Stimulated activated CD8-positive, alpha-beta memory T cell treated with anti-CD3 and anti-CD28 coated beads, Interleukin-7, amount 100 ng/mL, for 24 hours (primary cell): ENCODE measurements at regions not wholly inside any gene's neighbourhood (a gene's known extent, or its start where the extent isn't known, plus 50 kb on each side); places are given as distances from the start of the nearest gene placed in this dataset.

ENCODE experiments used
- DNase-seq: peaks from one replicate; pipeline ENCODE4 v3.0.0-alpha.2; 2020; ENCODE audit warnings: low read depth

DNA sequence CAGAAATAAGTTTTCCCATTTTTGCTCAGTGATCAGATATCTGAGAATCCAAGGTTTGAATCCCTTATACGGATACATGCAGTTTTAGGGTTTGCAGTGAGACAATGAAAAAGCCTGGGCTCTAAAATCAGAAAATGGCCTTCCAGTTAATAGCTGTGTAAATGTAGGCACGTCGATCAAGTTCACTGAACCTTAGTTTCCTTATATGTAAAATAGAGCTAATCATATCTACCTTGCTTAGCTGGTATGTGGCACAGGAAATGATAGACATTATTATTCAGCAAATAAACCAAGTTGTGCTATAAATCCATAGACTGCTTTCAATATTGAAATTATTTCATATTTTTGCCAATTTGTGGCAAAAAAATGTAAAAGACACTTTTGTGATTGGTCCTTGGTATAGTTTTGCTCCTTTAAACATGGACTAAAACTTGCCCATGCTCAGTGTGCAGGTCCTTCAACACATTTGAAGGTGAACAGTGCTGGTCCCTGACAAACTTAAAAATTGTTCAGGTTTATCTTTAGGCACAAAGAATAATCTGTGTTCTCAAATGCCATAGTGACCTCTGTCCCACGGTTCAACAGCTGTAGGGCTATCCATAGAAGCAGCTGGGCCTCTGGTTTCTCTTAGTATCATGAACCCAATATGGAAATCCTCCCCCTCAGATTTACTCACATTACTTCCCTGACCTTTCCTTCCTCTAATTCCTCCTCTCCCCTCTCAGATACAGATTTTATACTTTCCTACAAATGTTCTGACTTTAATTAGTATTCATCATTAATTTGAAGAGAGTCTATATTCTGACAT lies 51.0 kb downstream of the CCDC54 start:
- DNase-seq, result no peak

DNA sequence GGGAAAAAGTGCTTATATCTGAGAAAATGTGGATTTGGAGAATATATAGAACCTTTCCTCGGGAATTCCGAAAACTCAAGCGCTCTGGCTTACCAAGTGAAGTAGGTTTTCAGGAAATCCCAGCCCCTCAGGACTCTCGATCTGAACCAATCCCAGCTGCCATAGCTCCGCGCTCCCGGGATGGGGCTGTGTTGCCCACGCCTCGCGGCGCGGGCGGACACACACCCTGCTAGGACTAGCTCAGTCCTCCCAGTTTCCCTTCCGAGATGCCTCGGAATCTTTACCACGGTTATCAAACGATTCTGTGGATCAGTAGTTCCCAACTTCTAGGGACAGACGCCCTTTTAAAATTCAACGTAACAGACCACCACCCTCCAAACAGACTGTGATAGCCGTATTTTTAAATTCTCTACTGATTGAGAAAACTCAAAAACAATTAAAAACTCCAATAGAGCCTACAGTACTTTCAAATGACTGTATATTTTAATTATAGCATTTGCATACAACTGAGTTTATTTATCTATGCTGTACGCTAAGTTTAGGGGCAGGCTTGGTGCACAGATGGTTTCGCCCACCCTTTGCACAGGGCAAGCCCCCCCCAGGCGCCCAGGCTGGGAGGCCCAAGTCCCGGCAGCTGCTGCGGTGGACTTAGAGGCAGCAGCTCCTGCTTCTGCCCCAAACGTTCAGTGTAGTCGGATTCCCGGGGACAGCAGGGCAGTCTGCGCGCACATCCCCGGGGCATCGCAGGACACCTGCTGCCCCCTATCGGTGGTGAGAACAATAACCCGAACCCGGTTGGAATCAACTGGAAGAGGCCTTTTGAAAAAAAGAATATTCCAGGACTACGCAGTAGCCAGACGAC lies 52.3 kb downstream of the CCDC54 start:
- DNase-seq, result peak; percentile 21

DNA sequence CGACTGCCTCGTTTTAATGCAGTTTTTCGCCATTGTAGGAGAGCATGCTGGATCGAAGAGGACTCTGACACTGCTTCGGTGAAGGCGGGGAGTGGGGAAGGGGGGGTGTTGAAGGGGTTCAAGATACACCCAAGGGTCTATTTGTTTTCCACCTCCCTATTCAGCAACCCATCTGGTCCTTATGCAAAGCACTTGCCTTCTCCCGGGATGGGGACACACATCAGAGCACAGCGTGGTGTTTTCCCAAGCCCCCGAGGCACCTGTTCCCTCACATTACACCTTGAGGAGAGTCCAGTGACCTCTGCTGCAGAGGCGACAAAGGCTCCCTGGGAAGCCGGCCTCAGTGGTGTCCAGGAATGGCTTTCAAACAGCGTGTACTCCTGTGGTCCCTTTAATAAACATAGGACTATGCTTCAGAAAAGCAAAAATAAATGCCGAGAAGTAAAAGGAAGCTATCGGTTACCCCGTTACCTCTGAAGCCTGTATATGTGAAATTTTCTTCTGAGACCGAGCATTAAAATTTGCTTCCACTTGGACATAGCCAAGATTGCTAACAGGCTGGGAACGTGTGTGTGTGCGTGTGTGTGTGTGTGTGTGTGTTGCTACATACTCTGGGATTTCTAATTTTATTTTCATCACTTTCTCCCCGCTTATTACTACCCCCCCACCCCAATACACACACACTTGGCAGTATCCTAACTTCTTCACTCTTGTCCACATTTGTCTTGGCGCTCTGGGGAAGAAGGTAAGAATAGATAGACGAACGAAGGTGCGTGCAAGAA lies 53.2 kb downstream of the CCDC54 start:
- DNase-seq, result no peak

DNA sequence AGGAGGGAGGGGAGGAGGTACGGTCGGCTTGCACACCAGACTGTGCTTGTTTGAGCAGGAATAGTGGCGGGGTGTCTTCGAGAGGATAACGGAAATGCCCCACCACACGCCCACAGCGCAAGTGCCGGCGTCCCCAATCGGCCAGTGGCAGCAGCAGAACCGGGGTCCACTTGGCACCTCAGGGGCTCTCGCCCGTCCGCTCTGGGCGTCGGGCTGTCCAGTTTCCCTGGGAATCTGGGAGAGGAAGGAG lies 53.7 kb downstream of the CCDC54 start:
- no peak for DNase-seq

GRCh38 chr3:107431246-107432012 lies 54.2 kb downstream of the CCDC54 start:
- peak; percentile 10 for DNase-seq

- no peak for DNase-seq
These were observed 54.8 kb downstream of the CCDC54 start for GRCh38 chr3:107432013-107432515.

DNA sequence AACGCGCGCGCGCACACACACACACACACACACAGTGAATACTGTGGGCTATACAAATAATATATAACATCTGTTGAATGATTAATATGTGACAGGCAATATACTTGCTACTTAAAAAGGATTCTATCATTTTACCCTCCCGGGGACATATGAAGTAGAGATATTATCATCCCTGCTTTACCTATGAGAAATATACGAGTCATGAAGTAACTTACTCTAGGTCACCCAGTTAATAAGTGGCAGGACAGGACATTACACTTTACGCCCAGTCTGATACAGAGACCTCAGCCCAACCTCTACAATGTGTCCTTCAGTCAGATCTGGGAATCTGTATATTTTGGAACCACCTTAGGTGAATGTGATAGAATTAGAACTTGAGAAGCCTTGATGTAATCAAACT lies 55.4 kb downstream of the CCDC54 start:
- DNase-seq, result no peak

- no peak for DNase-seq
These were observed 58.8 kb downstream of the CCDC54 start for GRCh38 chr3:107436029-107436428.

DNA sequence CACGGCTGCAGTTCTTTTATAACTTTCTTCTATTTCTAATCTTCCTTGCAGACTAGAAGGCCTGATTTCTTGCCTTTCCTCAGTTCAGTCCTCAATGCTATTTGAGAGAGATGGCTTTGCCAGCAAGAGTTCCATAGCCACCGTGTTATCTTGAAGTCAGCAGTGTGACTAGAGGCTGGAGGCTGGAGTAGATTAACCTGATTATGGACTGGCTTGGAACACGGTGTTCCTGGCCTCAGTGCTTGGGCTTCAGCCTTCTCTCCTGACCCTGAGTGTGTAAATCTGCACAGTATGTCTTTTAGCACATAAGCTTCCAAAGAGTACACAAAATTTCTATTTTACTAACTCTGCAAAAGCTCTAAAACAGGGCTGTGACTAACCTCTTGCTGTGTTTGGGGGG lies 61.4 kb downstream of the CCDC54 start:
- DNase-seq, result no peak

- no peak for DNase-seq
These were observed 64.4 kb downstream of the CCDC54 start for GRCh38 chr3:107441617-107442016.

DNA sequence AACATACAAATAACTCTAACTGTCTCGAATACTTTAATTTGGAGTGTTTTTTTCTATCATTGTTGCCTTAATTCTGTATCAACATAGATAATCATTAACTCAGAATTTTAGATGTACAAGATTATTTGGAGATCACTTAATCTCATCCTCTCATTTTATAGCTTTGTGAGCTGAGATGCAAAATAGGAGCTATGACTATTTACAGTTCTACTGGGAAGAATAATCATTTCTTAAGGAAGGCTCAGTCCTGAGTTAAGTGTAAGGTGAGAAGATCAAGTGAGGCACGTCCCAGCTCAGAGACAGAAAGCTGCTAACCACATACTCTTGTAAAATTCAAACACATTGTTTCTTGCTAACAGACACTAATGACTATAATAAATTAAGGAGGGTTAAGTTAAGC lies 66.2 kb downstream of the CCDC54 start:
- DNase-seq, result no peak

DNA sequence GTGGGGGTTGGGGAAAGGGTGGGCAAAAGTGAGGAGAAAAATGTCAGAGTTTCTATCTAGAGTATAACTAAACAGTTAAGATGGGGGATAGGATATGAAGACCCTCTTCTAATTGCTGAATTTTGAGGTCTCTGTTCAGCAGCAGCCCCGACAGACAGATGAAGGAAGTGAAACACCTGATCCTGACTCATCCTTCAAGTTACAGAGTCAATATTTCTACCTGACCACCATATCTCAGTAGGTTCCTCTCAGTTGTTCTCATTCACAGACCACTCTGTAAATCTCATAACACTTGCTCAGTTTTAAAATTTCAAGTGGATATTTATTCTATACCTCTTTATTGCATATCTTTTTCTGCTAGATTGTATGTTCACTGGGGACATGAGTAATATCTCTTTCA lies 69.5 kb downstream of the CCDC54 start:
- DNase-seq, result no peak

GRCh38 chr3:107450254-107450893 lies 72.4 kb upstream of the BBX start:
- DNase-seq, result no peak

- DNase-seq, result no peak
These were observed 70.3 kb upstream of the BBX start for GRCh38 chr3:107452436-107452835.

DNA sequence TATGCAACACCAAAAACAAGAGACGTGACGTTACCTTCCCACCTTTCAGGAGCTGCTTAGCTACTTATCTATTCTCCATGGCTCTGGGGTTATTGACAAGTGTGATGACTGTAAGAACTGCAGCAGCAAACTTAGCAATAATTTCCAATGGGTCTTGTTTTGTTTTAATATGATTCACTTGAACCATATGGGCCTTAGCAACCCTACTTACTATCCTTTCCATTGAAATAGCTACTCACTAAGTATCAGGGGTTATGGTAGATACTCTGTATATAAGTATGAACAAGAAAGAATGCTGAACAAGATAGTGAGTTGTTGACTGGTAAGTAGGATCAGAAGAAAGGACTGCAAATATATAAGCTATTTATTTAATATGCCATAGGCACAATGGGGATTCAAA lies 69.3 kb upstream of the BBX start:
- no peak for DNase-seq

GRCh38 chr3:107455621-107456020 lies 67.1 kb upstream of the BBX start:
- no peak for DNase-seq

- no peak for DNase-seq
These were observed 66.3 kb upstream of the BBX start for GRCh38 chr3:107456501-107456900.

- DNase-seq, result no peak
These were observed 63.9 kb upstream of the BBX start for GRCh38 chr3:107458871-107459270.

DNA sequence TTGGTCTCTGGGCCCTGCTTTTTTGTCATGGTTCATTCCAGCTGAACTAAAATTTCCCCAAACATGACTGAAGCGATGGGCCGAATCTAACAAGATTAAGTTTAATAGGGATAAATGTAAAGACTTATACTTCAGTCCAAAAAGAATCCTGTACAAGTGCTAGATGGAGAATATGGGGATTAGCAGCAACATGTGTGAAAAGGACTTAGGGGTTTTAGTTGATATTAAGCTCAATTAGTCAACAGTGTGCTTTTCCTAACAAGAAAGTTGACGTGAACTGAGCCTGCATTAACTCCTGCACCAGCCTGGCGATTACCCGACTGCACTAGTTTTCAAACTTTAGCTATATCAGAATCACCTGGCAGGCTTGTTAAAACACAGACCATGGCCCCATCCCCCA lies 61.0 kb upstream of the BBX start:
- no peak for DNase-seq

- no peak for DNase-seq
These were observed 58.7 kb upstream of the BBX start for GRCh38 chr3:107464037-107464436.

DNA sequence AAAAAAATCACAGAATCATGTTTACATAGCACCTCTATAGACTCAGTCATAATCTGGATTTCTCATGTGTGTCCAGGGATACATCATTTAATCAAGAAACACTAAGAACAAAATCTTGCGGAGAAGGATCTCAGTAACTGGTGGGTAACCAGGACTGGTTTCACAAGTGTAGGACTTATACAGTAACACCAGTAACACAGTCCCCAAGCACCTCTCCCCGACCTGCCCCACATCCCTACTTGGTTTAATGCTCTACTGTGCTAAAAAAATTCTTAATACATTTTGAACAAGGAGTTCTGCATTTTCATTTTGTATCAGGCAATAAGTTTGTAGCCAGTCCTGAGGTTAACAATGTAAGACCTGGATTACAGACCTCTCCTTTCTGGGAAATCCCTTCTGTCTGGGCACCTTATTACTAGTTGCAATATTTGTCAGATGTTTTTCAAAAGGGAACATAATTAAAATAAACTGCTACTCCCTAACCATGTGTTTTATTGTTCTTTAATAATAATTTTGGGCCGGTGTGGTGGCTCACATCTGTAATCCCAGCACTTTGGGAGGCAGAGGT lies 57.6 kb upstream of the BBX start:
- no peak for DNase-seq
